Astrocyte (in vitro differentiated cells and primary cell): ENCODE measurements at regions not wholly inside any gene's neighbourhood (a gene's known extent, or its start where the extent isn't known, plus 50 kb on each side); places are given as distances from the start of the nearest gene placed in this dataset.

Source experiments
- DNase-seq: peaks from one replicate; pipeline ENCODE4 v3.0.0-alpha.2; 2010; ENCODE audit warnings: low read depth
- FAIRE-seq: peaks from 2 replicates; lab custom pipeline; 2011; peaks lifted over from hg19 to GRCh38; lab: Jason Lieb, UNC
- H2AFZ ChIP-seq: 2 replicates; pipeline ENCODE4 v1.6.0; 2012; ENCODE audit warnings: low read depth, low read length, inconsistent platforms
- H3K27ac ChIP-seq: 2 replicates; pipeline ENCODE4 v1.5.1; 2011; ENCODE audit warnings: low read depth, low read length, inconsistent platforms
- H3K27me3 ChIP-seq: 2 replicates; pipeline ENCODE4 v1.6.0; 2011; ENCODE audit warnings: low read length, inconsistent platforms; ENCODE audit not compliant: insufficient read depth
- H3K36me3 ChIP-seq: 2 replicates; pipeline ENCODE4 v1.5.1; 2011; ENCODE audit warnings: low read length, inconsistent platforms; ENCODE audit not compliant: insufficient read depth
- H3K4me1 ChIP-seq: 2 replicates; pipeline ENCODE4 v1.5.1; 2011; ENCODE audit warnings: low read length, inconsistent platforms; ENCODE audit not compliant: insufficient read depth
- H3K4me2 ChIP-seq: 2 replicates; pipeline ENCODE4 v1.6.0; 2012; ENCODE audit warnings: low read length, inconsistent platforms
- H3K4me3 ChIP-seq: 2 replicates; pipeline ENCODE4 v1.5.1; 2011; ENCODE audit warnings: low read depth, mild to moderate bottlenecking, low read length, inconsistent platforms; ENCODE audit not compliant: insufficient read depth
- H3K79me2 ChIP-seq: 2 replicates; pipeline ENCODE4 v1.6.0; 2012; ENCODE audit warnings: mild to moderate bottlenecking, low read length, inconsistent platforms; ENCODE audit not compliant: insufficient read depth
- H3K9ac ChIP-seq: 2 replicates; pipeline ENCODE4 v1.6.0; 2012; ENCODE audit warnings: mild to moderate bottlenecking, low read length, inconsistent platforms
- H3K9me3 ChIP-seq: 2 replicates; pipeline ENCODE4 v1.5.1; 2012; ENCODE audit warnings: low read depth, mild to moderate bottlenecking, low read length, inconsistent platforms; ENCODE audit not compliant: insufficient read depth
- H4K20me1 ChIP-seq: 2 replicates; pipeline ENCODE4 v1.6.0; 2012; ENCODE audit warnings: low read length, inconsistent platforms; ENCODE audit not compliant: insufficient read depth
- H3K27ac Mint-ChIP-seq: one replicate; pipeline ENCODE4 v1.8.0; 2021; ENCODE audit warnings: mild to moderate bottlenecking, mixed read lengths; ENCODE audit not compliant: unreplicated experiment
- H3K27me3 Mint-ChIP-seq: one replicate; pipeline ENCODE4 v1.8.0; 2021; ENCODE audit warnings: low read depth, mixed read lengths; ENCODE audit not compliant: unreplicated experiment
- H3K36me3 Mint-ChIP-seq: one replicate; pipeline ENCODE4 v1.8.0; 2021; ENCODE audit warnings: low read depth, mixed read lengths; ENCODE audit not compliant: unreplicated experiment
- H3K4me1 Mint-ChIP-seq: one replicate; pipeline ENCODE4 v1.8.0; 2021; ENCODE audit warnings: low read depth, mixed read lengths; ENCODE audit not compliant: unreplicated experiment
- H3K4me3 Mint-ChIP-seq: one replicate; pipeline ENCODE4 v1.8.0; 2021; ENCODE audit warnings: mild to moderate bottlenecking, moderate library complexity, mixed read lengths; ENCODE audit not compliant: unreplicated experiment
- H3K9me3 Mint-ChIP-seq: one replicate; pipeline ENCODE4 v1.8.0; 2021; ENCODE audit warnings: mild to moderate bottlenecking, mixed read lengths; ENCODE audit not compliant: unreplicated experiment
- CTCF ChIP-seq: IDR thresholded peaks from 2 replicates; pipeline ENCODE4 v1.5.1; 2011; ENCODE audit warnings: low read depth, mild to moderate bottlenecking, inconsistent platforms, low read length, moderate library complexity; ENCODE audit not compliant: insufficient read depth
- EZH2 ChIP-seq: IDR thresholded peaks from 2 replicates; pipeline ENCODE4 v1.6.1; 2012; ENCODE audit warnings: mild to moderate bottlenecking, low read length, inconsistent platforms; ENCODE audit not compliant: insufficient read depth

- DNase-seq: no peak
- H3K4me1 ChIP-seq: peaks cover 6% of the 10 kb centered on the region
- no peaks in the 10 kb centered on the region for H3K79me2 ChIP-seq
- H3K9ac ChIP-seq: no peak overlapping the region
- Mint-ChIP-seq H3K4me3 (no peak overlapping the region), H3K9me3 (no peaks in the 10 kb centered on the region), H3K27me3 (peaks cover 2% of the 10 kb centered on the region), H3K27ac (no peak overlapping the region), H3K36me3 (no peaks in the 10 kb centered on the region), H3K4me1 (peaks cover 6% of the 10 kb centered on the region)
- TF ChIP-seq CTCF (no peak), EZH2 (no peak)
- H3K36me3 ChIP-seq: no peaks in the 10 kb centered on the region
- no peak overlapping the region for H3K4me3 ChIP-seq
- H3K27me3 ChIP-seq: no peaks in the 10 kb centered on the region
- no peaks in the 10 kb centered on the region for H4K20me1 ChIP-seq
- FAIRE-seq: no peak
- no peak overlapping the region for H2AFZ ChIP-seq
- H3K4me2 ChIP-seq: no peak overlapping the region
- no peaks in the 10 kb centered on the region for H3K9me3 ChIP-seq
- H3K27ac ChIP-seq: no peak overlapping the region
Measured at GRCh38 chr7:36053589-36053988, 99.5 kb upstream of the EEPD1 start.

DNA sequence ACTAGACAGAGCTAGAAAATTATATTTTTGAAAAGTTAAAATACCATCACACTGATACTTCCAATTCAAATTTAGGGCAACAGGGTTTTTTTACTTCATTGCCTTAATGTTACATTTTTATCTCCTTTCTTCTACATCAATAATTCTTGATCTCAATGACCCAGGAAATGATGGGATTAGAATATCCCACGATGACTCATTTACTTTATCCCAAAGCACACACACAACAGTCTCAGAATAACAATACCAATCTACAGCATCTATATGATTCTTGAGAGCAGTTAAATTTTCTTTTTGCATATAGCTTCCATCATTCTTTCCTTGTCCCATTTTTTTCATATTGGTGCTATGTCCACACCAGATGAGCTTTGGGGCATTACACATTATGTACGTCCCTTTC is 98.4 kb upstream of the EEPD1 start:
- no peak for FAIRE-seq

More for the DNA sequence above, 98.4 kb upstream of the EEPD1 start:
- Mint-ChIP-seq H3K27me3 (peaks cover 2% of the 10 kb centered on the region), H3K36me3 (no peaks in the 10 kb centered on the region), H3K4me3 (no peak overlapping the region), H3K27ac (no peak overlapping the region), H3K4me1 (peaks cover 6% of the 10 kb centered on the region), H3K9me3 (no peaks in the 10 kb centered on the region)
- no peak for DNase-seq
- Histone ChIP-seq H3K36me3 (no peaks in the 10 kb centered on the region), H4K20me1 (no peaks in the 10 kb centered on the region), H2AFZ (no peak overlapping the region), H3K4me2 (no peak overlapping the region), H3K4me1 (no peaks in the 10 kb centered on the region), H3K9ac (no peak overlapping the region), H3K4me3 (no peak overlapping the region), H3K79me2 (no peaks in the 10 kb centered on the region), H3K27me3 (no peaks in the 10 kb centered on the region), H3K9me3 (no peaks in the 10 kb centered on the region), H3K27ac (no peak overlapping the region)
- no peak for TF ChIP-seq EZH2
- TF ChIP-seq CTCF: no peak
